Endothelial cell of umbilical vein (primary cell): ENCODE measurements at regions not wholly inside any gene's neighbourhood (a gene's known extent, or its start where the extent isn't known, plus 50 kb on each side); places are given as distances from the start of the nearest gene placed in this dataset.
"Not testable (repeated sequence)": the region's sequence is repeated elsewhere in the genome, so short reads cannot be mapped to it uniquely, and the experiment has no call there.

ENCODE experiments used
- BruUV-seq: library from RNA; stranded (reverse); fragments of 400-500 nt; replicated peaks from 2 replicates; lab custom pipeline; 2021; lab: Mats Ljungman, UMichigan
- CTCF ChIA-PET: fragments of 300-600, 350-600 bp; sonication (Branson Sonifier 250); formaldehyde crosslinking; loops from one replicate; lab custom pipeline; 2021; ENCODE audit warnings: antibody characterized with exemption, inconsistent platforms; lab: Charles Lee
- POLR2A ChIA-PET: fragments of 300-600, 350-600 bp; sonication (Branson Sonifier 250); formaldehyde crosslinking; loops from one replicate; lab custom pipeline; 2021; ENCODE audit warnings: antibody characterized with exemption, inconsistent platforms; lab: Charles Lee
- DNase-seq: peaks from one replicate; pipeline ENCODE4 v3.0.0-alpha.2; 2011; ENCODE audit warnings: low read depth, low spot score
- FAIRE-seq: peaks from 2 replicates; lab custom pipeline; 2011; peaks lifted over from hg19 to GRCh38; lab: Jason Lieb, UNC
- H2AFZ ChIP-seq: 2 replicates; pipeline ENCODE4 v1.6.0; 2012; ENCODE audit warnings: low read depth, low read length, control low read depth, inconsistent platforms
- H3K27ac ChIP-seq: 2 replicates; pipeline ENCODE4 v1.5.1; 2011; ENCODE audit warnings: low read depth, mild to moderate bottlenecking, control low read depth, low read length, moderate library complexity; ENCODE audit not compliant: insufficient read depth
- H3K27me3 ChIP-seq, 2 experiments: 2 replicates each; pipeline versions ENCODE4 v1.6.0 to v1.6.1; 2011; ENCODE audit warnings: low read length in 2 of 2, mixed read lengths in 1 of 2; ENCODE audit not compliant: control insufficient read depth in 2 of 2, insufficient read depth in 2 of 2
- H3K36me3 ChIP-seq, 2 experiments: 2 replicates in 1 of 2; 3 replicates in 1 of 2; pipeline ENCODE4 v1.5.1; 2011; ENCODE audit warnings: low read length in 2 of 2, mild to moderate bottlenecking in 1 of 2, moderate library complexity in 1 of 2; ENCODE audit not compliant: control insufficient read depth in 2 of 2, insufficient read depth in 2 of 2; ENCODE audit errors: extremely low read depth in 1 of 2
- H3K4me1 ChIP-seq: 3 replicates; pipeline ENCODE4 v1.5.1; 2011; ENCODE audit warnings: mild to moderate bottlenecking, low read length; ENCODE audit not compliant: control insufficient read depth, insufficient read depth; ENCODE audit errors: extremely low read depth
- H3K4me2 ChIP-seq: 2 replicates; pipeline ENCODE4 v1.6.1; 2011; ENCODE audit warnings: low read length, control low read depth, mixed read lengths; ENCODE audit not compliant: insufficient read depth
- H3K4me3 ChIP-seq, 3 experiments: fragments of 200-600 bp in 1 of 3; sonication (generic), shearing (Covaris generic) in 1 of 3; replicated peaks in 1 of 3; 2 replicates each; pipeline ENCODE4 v1.5.1; 2011 to 2016; ENCODE audit warnings: control low read depth in 3 of 3, low read length in 3 of 3, mild to moderate bottlenecking in 2 of 3, inconsistent platforms in 1 of 3, low read depth in 1 of 3, moderate library complexity in 1 of 3; ENCODE audit not compliant: insufficient read depth in 1 of 3
- H3K79me2 ChIP-seq: 2 replicates; pipeline ENCODE4 v1.6.0; 2012; ENCODE audit warnings: low read length, inconsistent platforms; ENCODE audit not compliant: control insufficient read depth, insufficient read depth
- H3K9ac ChIP-seq: replicated peaks from 2 replicates; pipeline ENCODE3; 2011; ENCODE audit warnings: low read length, control low read depth; ENCODE audit not compliant: insufficient read depth; ENCODE audit errors: extremely low read depth
- H3K9me1 ChIP-seq: replicated peaks from 3 replicates; pipeline ENCODE4 v1.6.0; 2011; ENCODE audit warnings: mild to moderate bottlenecking, low read length; ENCODE audit not compliant: control insufficient read depth, insufficient read depth; ENCODE audit errors: extremely low read depth
- H3K9me3 ChIP-seq: replicated peaks from 2 replicates; pipeline ENCODE4 v1.5.1; 2012; ENCODE audit warnings: low read length, inconsistent platforms; ENCODE audit not compliant: control insufficient read depth, insufficient read depth
- H4K20me1 ChIP-seq: replicated peaks from 2 replicates; pipeline ENCODE3; 2011; ENCODE audit warnings: mild to moderate bottlenecking, low read length; ENCODE audit not compliant: control insufficient read depth, insufficient read depth; ENCODE audit errors: extremely low read depth
- EZH2 ChIP-seq: IDR thresholded peaks from 2 replicates; pipeline ENCODE4 v1.6.1; 2012; ENCODE audit warnings: borderline replicate concordance, low read depth, mild to moderate bottlenecking, moderate library complexity, low read length, inconsistent platforms; ENCODE audit not compliant: severe bottlenecking
- FOS ChIP-seq: IDR thresholded peaks from 2 replicates; pipeline ENCODE4 v1.6.1; 2011; ENCODE audit warnings: mild to moderate bottlenecking, low read length, moderate library complexity, borderline replicate concordance; ENCODE audit not compliant: insufficient read depth
- GATA2 ChIP-seq: IDR thresholded peaks from 2 replicates; pipeline ENCODE4 v1.7.0; 2011; ENCODE audit warnings: low read depth, mild to moderate bottlenecking, moderate library complexity, mixed read lengths, low read length; ENCODE audit not compliant: insufficient read length, insufficient read depth
- JUN ChIP-seq: IDR thresholded peaks from 2 replicates; pipeline ENCODE4 v1.6.1; 2011; ENCODE audit warnings: borderline replicate concordance, low read depth; ENCODE audit not compliant: insufficient read length, insufficient read depth
- MYC ChIP-seq: IDR thresholded peaks from one replicate; pipeline ENCODE4 v1.6.1; 2011; ENCODE audit warnings: mild to moderate bottlenecking, low read depth, low read length
- POLR2A ChIP-seq: IDR thresholded peaks from 2 replicates; pipeline ENCODE4 v1.6.1; 2012; ENCODE audit warnings: low read depth, mild to moderate bottlenecking, control low read depth, low read length
- POLR2AphosphoS5 ChIP-seq: IDR thresholded peaks from 2 replicates; pipeline ENCODE4 v1.6.1; 2012; ENCODE audit warnings: low read depth, mild to moderate bottlenecking, control low read depth, low read length, moderate library complexity; ENCODE audit not compliant: insufficient read depth
- dilution Hi-C: fragments of 300-500 bp; cut with MboI; formaldehyde crosslinking; loops from one replicate; pipeline ENCODE4 v1.15.0; 2019; ENCODE audit warnings: low sequenced_read_pairs; ENCODE audit not compliant: extremely low pct_ligation_motif_present
- intact Hi-C: fragments of 100-400 bp; cut with micrococcal nuclease; formaldehyde crosslinking; loops from one replicate; pipeline ENCODE4 v1.10.0; 2022
- TF ChIP-seq, protein P1 (sequence below), 2 donors: IDR thresholded peaks; 1 replicate in 1 of 2; 2 replicates in 1 of 2; pipeline ENCODE4 v1.5.1; 2011; ENCODE audit warnings: low read length in 2 of 2, mild to moderate bottlenecking in 2 of 2, moderate library complexity in 2 of 2, control low read depth in 1 of 2, inconsistent platforms in 1 of 2, low read depth in 1 of 2; ENCODE audit not compliant: insufficient read depth in 1 of 2; ENCODE audit errors: extremely low read depth in 1 of 2
- TF ChIP-seq, protein P2 (sequence below): IDR thresholded peaks from 2 replicates; pipeline ENCODE4 v1.6.1; 2011; ENCODE audit not compliant: insufficient read depth, insufficient read length

DNA sequence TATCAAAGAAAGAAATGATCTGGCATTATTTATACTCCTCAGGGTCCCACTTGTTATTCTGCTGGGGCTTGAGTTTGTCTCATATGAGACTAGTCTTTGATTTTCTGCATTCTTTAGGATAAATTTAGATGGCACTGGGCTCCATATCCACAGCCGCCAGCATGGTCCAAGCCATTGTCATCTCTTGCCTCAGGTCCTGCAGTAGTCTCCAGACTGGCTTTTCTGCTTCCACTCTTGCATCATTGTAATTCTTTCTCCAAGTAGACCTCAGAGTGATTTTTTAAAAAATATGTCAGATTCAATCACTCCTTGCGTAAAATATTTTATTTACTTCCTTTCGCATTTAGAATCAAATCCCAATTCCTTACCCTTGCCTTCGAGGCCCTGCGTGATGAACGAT is 50.4 kb upstream of the ST3GAL6 start:
- no peak for TF ChIP-seq EZH2
- no peak for TF ChIP-seq POLR2A
- no peak for TF ChIP-seq GATA2
- TF ChIP-seq FOS: no peak
- TF ChIP-seq JUN: no peak
- no peak for TF ChIP-seq MYC
- TF ChIP-seq POLR2AphosphoS5: no peak
- TF ChIP-seq, protein P1, sequence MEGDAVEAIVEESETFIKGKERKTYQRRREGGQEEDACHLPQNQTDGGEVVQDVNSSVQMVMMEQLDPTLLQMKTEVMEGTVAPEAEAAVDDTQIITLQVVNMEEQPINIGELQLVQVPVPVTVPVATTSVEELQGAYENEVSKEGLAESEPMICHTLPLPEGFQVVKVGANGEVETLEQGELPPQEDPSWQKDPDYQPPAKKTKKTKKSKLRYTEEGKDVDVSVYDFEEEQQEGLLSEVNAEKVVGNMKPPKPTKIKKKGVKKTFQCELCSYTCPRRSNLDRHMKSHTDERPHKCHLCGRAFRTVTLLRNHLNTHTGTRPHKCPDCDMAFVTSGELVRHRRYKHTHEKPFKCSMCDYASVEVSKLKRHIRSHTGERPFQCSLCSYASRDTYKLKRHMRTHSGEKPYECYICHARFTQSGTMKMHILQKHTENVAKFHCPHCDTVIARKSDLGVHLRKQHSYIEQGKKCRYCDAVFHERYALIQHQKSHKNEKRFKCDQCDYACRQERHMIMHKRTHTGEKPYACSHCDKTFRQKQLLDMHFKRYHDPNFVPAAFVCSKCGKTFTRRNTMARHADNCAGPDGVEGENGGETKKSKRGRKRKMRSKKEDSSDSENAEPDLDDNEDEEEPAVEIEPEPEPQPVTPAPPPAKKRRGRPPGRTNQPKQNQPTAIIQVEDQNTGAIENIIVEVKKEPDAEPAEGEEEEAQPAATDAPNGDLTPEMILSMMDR (IDR thresholded peaks at IDR 0.05; ENCODE audit: extremely low read depth in 1 of 2, insufficient read depth in 1 of 2, low read depth in 1 of 2, low read length in 2 of 2): no peak
- TF ChIP-seq, protein P2, sequence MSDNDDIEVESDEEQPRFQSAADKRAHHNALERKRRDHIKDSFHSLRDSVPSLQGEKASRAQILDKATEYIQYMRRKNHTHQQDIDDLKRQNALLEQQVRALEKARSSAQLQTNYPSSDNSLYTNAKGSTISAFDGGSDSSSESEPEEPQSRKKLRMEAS: no peak
- no peak overlapping the region for H3K27ac ChIP-seq
- no peak overlapping the region for H2AFZ ChIP-seq
- H3K4me1 ChIP-seq: peaks cover 10% of the 10 kb centered on the region
- H4K20me1 ChIP-seq: no peaks in the 10 kb centered on the region
- H3K9me3 ChIP-seq: no peaks in the 10 kb centered on the region
- CTCF ChIA-PET: no interaction called here
- H3K4me2 ChIP-seq: no peak overlapping the region
- H3K36me3 ChIP-seq: no peaks in the 10 kb centered on the region
- no peaks in the 10 kb centered on the region for H3K27me3 ChIP-seq
- intact Hi-C loops (no loop called here), dilution Hi-C loops (no loop called here)
- FAIRE-seq (no peak), DNase-seq (no peak)
- no peaks in the 10 kb centered on the region for H3K79me2 ChIP-seq
- H3K9me1 ChIP-seq: no peaks in the 10 kb centered on the region
- no TSS peak for BruUV-seq
- H3K9ac ChIP-seq: no peak overlapping the region
- POLR2A ChIA-PET: no interaction called here
- no peak overlapping the region for H3K4me3 ChIP-seq

DNA sequence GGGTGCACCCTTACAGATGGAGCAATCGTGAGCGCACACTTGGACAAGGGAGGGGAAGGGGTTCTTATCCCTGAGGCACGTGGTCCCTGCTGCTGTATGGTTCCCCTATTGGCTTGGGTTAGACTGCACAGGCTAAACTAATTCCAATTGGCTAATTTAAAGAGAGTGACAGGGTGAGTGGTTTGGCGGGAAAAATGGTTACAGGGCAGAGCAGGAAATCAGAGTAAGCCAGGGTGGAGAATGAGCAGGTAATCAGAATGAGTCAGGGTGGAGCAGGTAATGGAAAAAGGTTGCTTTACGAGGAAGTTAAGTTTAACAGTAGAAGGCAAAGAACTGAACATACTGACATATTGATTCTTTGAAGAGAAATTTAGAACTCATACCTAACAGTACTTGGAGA is 49.8 kb upstream of the ST3GAL6 start:
- H3K79me2 ChIP-seq, H3K9me1 ChIP-seq, H3K4me1 ChIP-seq, BruUV-seq, H3K27ac ChIP-seq, CTCF ChIA-PET, H3K4me3 ChIP-seq, H4K20me1 ChIP-seq, POLR2A ChIA-PET, dilution Hi-C loops, H3K9ac ChIP-seq, H3K36me3 ChIP-seq, DNase-seq, H3K4me2 ChIP-seq, H3K27me3 ChIP-seq, H3K9me3 ChIP-seq, intact Hi-C loops, FAIRE-seq, H2AFZ ChIP-seq: not testable (repeated sequence)
